HG03520 (cell line): ENCODE measurements at regions not wholly inside any gene's neighbourhood (a gene's known extent, or its start where the extent isn't known, plus 50 kb on each side); places are given as distances from the start of the nearest gene placed in this dataset.
"Not testable (repeated sequence)": the region's sequence is repeated elsewhere in the genome, so short reads cannot be mapped to it uniquely, and the experiment has no call there.

Experiments used
- ATAC-seq: cut with Tn5 transposase; IDR thresholded peaks from one replicate; pipeline ENCODE4 v1.9.1; 2021; ENCODE audit warnings: mild to moderate bottlenecking, moderate library complexity; ENCODE audit not compliant: unreplicated experiment

- no peak for ATAC-seq
Measured at GRCh38 chr4:103499094-103499493, 220.7 kb downstream of the TACR3 start.

- peak; percentile 91 for ATAC-seq
Measured at GRCh38 chr4:103498161-103499070, 221.4 kb downstream of the TACR3 start.

GRCh38 chr4:103497692-103498091 lies 222.1 kb downstream of the TACR3 start:
- ATAC-seq, result peak; percentile 30

- peak; percentile 11 for ATAC-seq
Measured at GRCh38 chr4:103496800-103497199, 223.0 kb downstream of the TACR3 start.

- ATAC-seq, result no peak
Measured at GRCh38 chr4:103493450-103494159, 226.2 kb downstream of the TACR3 start.

GRCh38 chr4:103485296-103485695 lies 234.5 kb downstream of the TACR3 start:
- ATAC-seq, result not testable (repeated sequence)

- ATAC-seq, result no peak
Measured at GRCh38 chr4:103484521-103484920, 235.3 kb downstream of the TACR3 start.

- ATAC-seq, result no peak
Measured at GRCh38 chr4:103482893-103483292, 236.9 kb downstream of the TACR3 start.

GRCh38 chr4:103482471-103482870 lies 237.3 kb downstream of the TACR3 start:
- no peak for ATAC-seq

- ATAC-seq, result no peak
Measured at GRCh38 chr4:103478734-103479133, 241.1 kb downstream of the TACR3 start.

- no peak for ATAC-seq
Measured at GRCh38 chr4:103478210-103478609, 241.6 kb downstream of the TACR3 start.

GRCh38 chr4:103457566-103457965 lies 259.4 kb upstream of the CENPE start:
- no peak for ATAC-seq

GRCh38 chr4:103451341-103451740 lies 253.2 kb upstream of the CENPE start:
- no peak for ATAC-seq

- no peak for ATAC-seq
Measured at GRCh38 chr4:103450693-103451092, 252.6 kb upstream of the CENPE start.

GRCh38 chr4:103449296-103450023 lies 251.3 kb upstream of the CENPE start:
- ATAC-seq, result no peak

GRCh38 chr4:103445377-103445776 lies 247.2 kb upstream of the CENPE start:
- ATAC-seq, result no peak

- ATAC-seq, result no peak
Measured at GRCh38 chr4:103443324-103443723, 245.2 kb upstream of the CENPE start.

- peak; percentile 94 for ATAC-seq
Measured at GRCh38 chr4:103429283-103429682, 231.1 kb upstream of the CENPE start.

GRCh38 chr4:103425406-103425805 lies 227.3 kb upstream of the CENPE start:
- ATAC-seq, result no peak

- ATAC-seq, result no peak
Measured at GRCh38 chr4:103424853-103425252, 226.7 kb upstream of the CENPE start.

GRCh38 chr4:103423261-103423660 lies 225.1 kb upstream of the CENPE start:
- ATAC-seq, result no peak
